Upper lobe of left lung (tissue), 6 donors: ENCODE measurements at regions not wholly inside any gene's neighbourhood (a gene's known extent, or its start where the extent isn't known, plus 50 kb on each side); places are given as distances from the start of the nearest gene placed in this dataset.

Experiments
- ATAC-seq, 2 donors: fragments of 200-7000 bp; cut with Tn5 transposase; one replicate each; pipeline ENCODE4 v1.9.1; 2022; ENCODE audit warnings: mild to moderate bottlenecking in 2 of 2, moderate library complexity in 2 of 2; ENCODE audit not compliant: low FRiP score in 2 of 2
- DNase-seq, 2 donors: peaks; one replicate each; pipeline ENCODE4 v3.0.0-alpha.2; 2019 to 2020
- H3K27ac ChIP-seq, 4 donors: fragments of 200-600 bp; sonication (generic); one replicate each; pipeline ENCODE4 v1.5.1; 2016 to 2019
- H3K27me3 ChIP-seq, 4 donors: fragments of 200-600 bp; sonication (generic); one replicate each; pipeline ENCODE4 v1.5.1; 2017 to 2019
- H3K36me3 ChIP-seq, 4 donors: fragments of 200-600 bp; sonication (generic); one replicate each; pipeline ENCODE4 v1.5.1; 2016 to 2019
- H3K4me1 ChIP-seq, 4 donors: fragments of 200-600 bp; sonication (generic); one replicate each; pipeline ENCODE4 v1.5.1; 2018 to 2019
- H3K4me3 ChIP-seq, 4 donors: fragments of 200-600 bp; sonication (generic); one replicate each; pipeline ENCODE4 v1.5.1; 2017 to 2019; ENCODE audit warnings: mild to moderate bottlenecking in 2 of 4, moderate library complexity in 1 of 4
- H3K9me3 ChIP-seq, 4 donors: fragments of 200-600 bp; sonication (generic); one replicate each; pipeline ENCODE4 v1.5.1; 2018 to 2019
- EP300 ChIP-seq, 4 donors: sonication (generic); formaldehyde crosslinking; IDR thresholded peaks; one replicate each; pipeline ENCODE4 v1.5.1; 2017; ENCODE audit warnings: antibody characterized with exemption in 4 of 4, control low read depth in 2 of 4
- POLR2A ChIP-seq, 4 donors: fragments of 450-650 bp; IDR thresholded peaks; one replicate each; pipeline ENCODE4 v1.5.1; 2016 to 2017; ENCODE audit warnings: antibody characterized with exemption in 4 of 4, mild to moderate bottlenecking in 2 of 4
- POLR2AphosphoS5 ChIP-seq, 2 donors: sonication (generic); formaldehyde crosslinking; IDR thresholded peaks; one replicate each; pipeline ENCODE4 v1.5.1; 2017; ENCODE audit warnings: antibody characterized with exemption in 2 of 2
- WGBS, 2 donors: methylation state at CpG; one replicate each; pipeline ENCODE4 v1.1.5; 2017 to 2018; 5-methylcytosine and 5-hydroxymethylcytosine counted together
- TF ChIP-seq, protein P1 (sequence below), 6 experiments: fragments of 450-650 bp in 4 of 6; fragments of 200-600 bp in 2 of 6; sonication (generic) in 2 of 6; IDR thresholded peaks; one replicate each; pipeline ENCODE4 v1.5.1; 2016 to 2019; ENCODE audit warnings: antibody characterized with exemption in 6 of 6
- donor health status: DM: no; HTN: no; CAD: no; lungs with moderate emphysema.
- donor health status: DM: no; HTN: yes; CAD: no; lungs with severe emphysema.

DNA sequence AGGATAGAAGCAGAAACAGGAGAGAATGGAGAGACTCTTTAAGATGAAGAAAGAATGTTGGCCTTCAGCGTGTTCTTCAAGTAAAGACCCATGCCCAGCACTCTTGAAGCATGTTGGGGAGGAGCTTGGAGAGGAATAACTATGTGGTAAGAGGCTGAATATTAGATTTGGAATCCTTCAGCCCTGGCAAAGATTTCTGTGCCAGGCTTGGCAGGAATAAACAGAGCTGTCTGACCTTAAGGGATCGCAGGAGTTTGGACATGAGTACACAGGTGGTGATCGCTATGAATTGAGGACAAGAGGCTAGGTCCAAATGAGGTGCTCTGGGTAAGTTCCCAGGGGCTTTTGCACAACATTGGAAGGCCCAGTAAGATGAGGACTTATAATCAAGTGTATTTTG lies 132.6 kb upstream of the TBL1XR1 start:
- peak in 1 of 2 donors; percentile 42 for DNase-seq

DNA sequence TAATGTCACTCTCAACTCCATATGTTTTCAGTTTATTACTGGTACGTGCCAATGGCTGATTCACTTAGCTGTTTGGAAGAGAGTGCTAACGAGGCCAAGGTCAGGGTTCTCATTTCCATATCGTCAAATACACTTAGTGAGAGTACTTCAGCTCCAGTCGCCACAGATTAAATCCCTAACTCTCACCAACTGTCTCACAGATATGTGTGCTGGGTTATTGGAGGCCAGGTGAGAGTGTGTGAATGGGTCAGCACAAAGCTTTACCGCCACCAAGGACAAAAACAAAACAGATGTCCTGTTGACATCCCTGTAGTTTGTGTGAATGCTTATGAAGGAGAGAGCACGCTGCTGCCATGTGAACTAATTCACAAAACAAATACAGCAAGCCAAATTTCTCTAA lies 133.5 kb upstream of the TBL1XR1 start:
- DNase-seq (no peak), ATAC-seq (no peak)
- Histone ChIP-seq H3K27me3 (no peaks in the 10 kb centered on the region), H3K36me3 (no peaks in the 10 kb centered on the region), H3K27ac (no peak overlapping the region), H3K9me3 (no peaks in the 10 kb centered on the region), H3K4me3 (no peak overlapping the region), H3K4me1 (peaks cover 0 to 20% (median 14%) of the 10 kb centered on the region in 4 donors)
- TF ChIP-seq EP300 (IDR thresholded peaks at IDR 0.05) = no peak
- TF ChIP-seq, protein P1, sequence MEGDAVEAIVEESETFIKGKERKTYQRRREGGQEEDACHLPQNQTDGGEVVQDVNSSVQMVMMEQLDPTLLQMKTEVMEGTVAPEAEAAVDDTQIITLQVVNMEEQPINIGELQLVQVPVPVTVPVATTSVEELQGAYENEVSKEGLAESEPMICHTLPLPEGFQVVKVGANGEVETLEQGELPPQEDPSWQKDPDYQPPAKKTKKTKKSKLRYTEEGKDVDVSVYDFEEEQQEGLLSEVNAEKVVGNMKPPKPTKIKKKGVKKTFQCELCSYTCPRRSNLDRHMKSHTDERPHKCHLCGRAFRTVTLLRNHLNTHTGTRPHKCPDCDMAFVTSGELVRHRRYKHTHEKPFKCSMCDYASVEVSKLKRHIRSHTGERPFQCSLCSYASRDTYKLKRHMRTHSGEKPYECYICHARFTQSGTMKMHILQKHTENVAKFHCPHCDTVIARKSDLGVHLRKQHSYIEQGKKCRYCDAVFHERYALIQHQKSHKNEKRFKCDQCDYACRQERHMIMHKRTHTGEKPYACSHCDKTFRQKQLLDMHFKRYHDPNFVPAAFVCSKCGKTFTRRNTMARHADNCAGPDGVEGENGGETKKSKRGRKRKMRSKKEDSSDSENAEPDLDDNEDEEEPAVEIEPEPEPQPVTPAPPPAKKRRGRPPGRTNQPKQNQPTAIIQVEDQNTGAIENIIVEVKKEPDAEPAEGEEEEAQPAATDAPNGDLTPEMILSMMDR (IDR thresholded peaks at IDR 0.05) = no peak
- no peak for TF ChIP-seq POLR2AphosphoS5 (IDR thresholded peaks at IDR 0.05)
- no peak for TF ChIP-seq POLR2A (IDR thresholded peaks at IDR 0.05)
- 69 to 85% methylated on average over 6 of the region's 6 CpGs for WGBS, 2 donors

More for the DNA sequence above, 132.6 kb upstream of the TBL1XR1 start:
- TF ChIP-seq EP300 (IDR thresholded peaks at IDR 0.05) (no peak), POLR2A (IDR thresholded peaks at IDR 0.05) (no peak), POLR2AphosphoS5 (IDR thresholded peaks at IDR 0.05) (no peak)
- TF ChIP-seq, protein P1 (IDR thresholded peaks at IDR 0.05) = no peak
- WGBS, 2 donors = 53 to 66% methylated on average over 3 of the region's 3 CpGs
- H3K4me1 ChIP-seq = peaks cover 0 to 11% (median 10%) of the 10 kb centered on the region in 4 donors
- peak in 1 of 2 donors; percentile 46 for ATAC-seq
- H3K27me3 ChIP-seq = no peaks in the 10 kb centered on the region
- no peak overlapping the region for H3K27ac ChIP-seq
- no peaks in the 10 kb centered on the region for H3K36me3 ChIP-seq
- no peak overlapping the region for H3K4me3 ChIP-seq
- no peaks in the 10 kb centered on the region for H3K9me3 ChIP-seq

DNA sequence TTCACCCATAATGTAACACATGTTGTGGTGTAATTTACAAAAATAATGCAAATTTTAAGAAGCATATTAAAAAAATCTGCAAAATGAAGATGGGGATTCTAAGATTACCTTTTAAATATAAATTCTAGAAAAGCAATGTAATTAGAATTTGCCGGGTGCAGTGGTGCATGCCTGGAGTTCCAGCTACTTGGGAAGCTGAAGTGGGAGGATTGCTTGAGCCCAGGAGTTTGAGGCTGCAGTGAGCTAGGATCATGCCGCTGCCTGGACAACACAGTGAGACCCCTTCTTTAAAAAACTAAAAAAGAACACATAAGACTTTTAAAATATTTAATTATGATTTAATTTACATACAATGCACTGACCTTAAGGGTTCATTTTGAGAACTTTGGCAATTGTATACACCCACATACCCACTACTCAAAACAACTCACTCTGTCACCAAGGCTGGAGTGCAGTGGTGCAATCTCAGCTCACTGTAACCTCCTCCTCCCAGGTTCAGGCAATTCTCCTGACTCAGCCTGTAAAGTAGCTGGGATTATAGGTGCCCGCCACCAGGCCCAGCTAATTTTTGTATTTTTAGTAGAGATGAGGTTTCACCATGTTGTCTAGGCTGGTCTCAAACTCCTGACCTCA lies 134.0 kb upstream of the TBL1XR1 start:
- peaks cover 0 to 22% (median 15%) of the 10 kb centered on the region in 4 donors for H3K4me1 ChIP-seq
- H3K27me3 ChIP-seq = no peaks in the 10 kb centered on the region
- no peak for TF ChIP-seq EP300 (IDR thresholded peaks at IDR 0.05)
- TF ChIP-seq POLR2A (IDR thresholded peaks at IDR 0.05) = no peak
- TF ChIP-seq, protein P1 (IDR thresholded peaks at IDR 0.05) = no peak
- TF ChIP-seq POLR2AphosphoS5 (IDR thresholded peaks at IDR 0.05) = no peak
- no peaks in the 10 kb centered on the region for H3K9me3 ChIP-seq
- no peak overlapping the region for H3K27ac ChIP-seq
- no peaks in the 10 kb centered on the region for H3K36me3 ChIP-seq
- no peak overlapping the region for H3K4me3 ChIP-seq
- no peak for ATAC-seq
- WGBS, 2 donors = 84 to 91% methylated on average over 3 of the region's 3 CpGs
- DNase-seq = no peak

DNA sequence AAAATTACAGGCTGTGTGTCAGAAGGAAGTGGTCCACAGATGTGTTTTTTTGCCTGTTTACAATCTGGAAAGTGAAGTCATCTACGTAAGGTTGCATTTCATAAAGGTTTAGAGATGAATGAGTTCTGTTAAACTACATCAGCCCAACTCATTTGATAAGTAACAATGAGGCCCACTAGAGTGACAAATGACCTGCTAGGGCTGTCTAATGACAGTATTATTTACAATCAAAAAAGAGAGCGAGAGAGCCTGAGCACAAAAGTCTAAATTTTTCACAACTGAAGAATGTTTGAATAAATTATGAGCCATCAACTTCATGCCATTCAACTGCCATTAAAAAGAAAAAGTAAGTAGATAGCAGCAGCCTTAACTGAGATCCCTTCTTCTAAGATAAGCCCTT lies 135.7 kb upstream of the TBL1XR1 start:
- TF ChIP-seq EP300 (IDR thresholded peaks at IDR 0.05) (no peak), POLR2A (IDR thresholded peaks at IDR 0.05) (no peak), POLR2AphosphoS5 (IDR thresholded peaks at IDR 0.05) (no peak)
- TF ChIP-seq, protein P1 (IDR thresholded peaks at IDR 0.05) = no peak
- no peaks in the 10 kb centered on the region for H3K27me3 ChIP-seq
- peak overlapping the region in 1 of 4 donors; percentile 2 for H3K27ac ChIP-seq
- 82 to 86% methylated on average over 2 of the region's 2 CpGs for WGBS, 2 donors
- H3K9me3 ChIP-seq = no peaks in the 10 kb centered on the region
- peaks cover 3 to 22% (median 18%) of the 10 kb centered on the region in 4 donors for H3K4me1 ChIP-seq
- no peak overlapping the region for H3K4me3 ChIP-seq
- ATAC-seq (no peak), DNase-seq (no peak)
- H3K36me3 ChIP-seq = no peaks in the 10 kb centered on the region
